OCI-LY3 (cell line): ENCODE measurements at regions not wholly inside any gene's neighbourhood (a gene's known extent, or its start where the extent isn't known, plus 50 kb on each side); places are given as distances from the start of the nearest gene placed in this dataset.

Experiments used
- H2AFZ ChIP-seq: fragments of 200-600, 300-600 bp; shearing (Covaris generic); 2 replicates; pipeline ENCODE4 v1.6.0; 2014; ENCODE audit warnings: antibody characterized with exemption, low read depth, low read length
- H3K27ac ChIP-seq: fragments of 200-600, 300-600 bp; sonication (generic); 2 replicates; pipeline ENCODE4 v1.5.1; 2014; ENCODE audit warnings: mild to moderate bottlenecking, low read length, moderate library complexity, mixed read lengths
- H3K27me3 ChIP-seq: fragments of 200-600, 300-600 bp; sonication (generic); 2 replicates; pipeline ENCODE4 v1.6.1; 2014; ENCODE audit warnings: low read depth, low read length, mixed read lengths
- H3K36me3 ChIP-seq: fragments of 200-600, 300-600 bp; sonication (generic); replicated peaks from 2 replicates; pipeline ENCODE3; 2014; ENCODE audit warnings: low read depth, low read length, mixed read lengths
- H3K4me1 ChIP-seq: fragments of 300-600, 200-600 bp; sonication (generic); 2 replicates; pipeline ENCODE4 v1.6.1; 2014; ENCODE audit warnings: low read length, mixed read lengths
- H3K4me2 ChIP-seq: fragments of 200-600, 300-600 bp; sonication (generic); 2 replicates; pipeline ENCODE4 v1.6.1; 2014; ENCODE audit warnings: low read length, mixed read lengths
- H3K4me3 ChIP-seq: fragments of 300-600, 200-600 bp; sonication (generic); 2 replicates; pipeline ENCODE4 v1.5.1; 2014; ENCODE audit warnings: antibody characterized with exemption, mild to moderate bottlenecking, low read length, moderate library complexity
- H3K79me2 ChIP-seq: fragments of 300-600, 200-600 bp; shearing (Covaris generic); 2 replicates; pipeline ENCODE4 v1.6.1; 2014; ENCODE audit warnings: mild to moderate bottlenecking, low read length, mixed read lengths
- H3K9ac ChIP-seq: fragments of 300-600, 200-600 bp; shearing (Covaris generic); 2 replicates; pipeline ENCODE4 v1.6.0; 2014; ENCODE audit warnings: mild to moderate bottlenecking, low read length, moderate library complexity
- H3K9me3 ChIP-seq: fragments of 200-600, 300-600 bp; shearing (Covaris generic); 2 replicates; pipeline ENCODE4 v1.6.1; 2014; ENCODE audit warnings: low read length, mixed read lengths; ENCODE audit not compliant: insufficient read depth
- H4K20me1 ChIP-seq: fragments of 200-600, 300-600 bp; sonication (generic); 2 replicates; pipeline ENCODE4 v1.6.1; 2016; ENCODE audit warnings: low read length, mixed read lengths; ENCODE audit not compliant: insufficient read depth
- CTCF ChIP-seq: fragments of 200-600, 300-600 bp; sonication (generic); IDR thresholded peaks from 2 replicates; pipeline ENCODE4 v1.5.1; 2014; ENCODE audit warnings: antibody characterized with exemption, low read length, low read depth
- EZH2phosphoT487 ChIP-seq: fragments of 200-600 bp; shearing (Covaris generic); IDR thresholded peaks from 2 replicates; pipeline ENCODE4 v1.6.1; 2018; ENCODE audit warnings: antibody characterized with exemption, mixed run types, low read depth

DNA sequence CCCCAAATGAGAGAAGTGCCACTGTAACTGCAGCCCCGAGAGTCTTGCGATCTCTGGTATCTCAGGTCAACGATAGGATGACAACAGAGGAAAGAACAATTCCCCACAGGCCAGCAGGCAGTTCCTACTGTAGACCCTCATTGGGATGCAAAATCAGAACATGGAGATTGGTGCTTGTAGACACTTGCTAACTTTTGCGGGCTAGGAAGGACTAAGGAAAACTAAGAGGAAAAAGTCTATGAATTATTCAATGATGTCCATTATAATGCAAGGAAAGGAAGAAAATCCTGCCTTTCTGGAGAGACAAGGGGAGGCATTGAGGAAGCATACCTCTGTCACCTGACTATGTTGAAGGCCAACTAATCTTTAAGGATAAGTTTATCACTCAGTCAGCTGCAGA lies 51.9 kb upstream of the CWC22 start:
- no peaks in the 10 kb centered on the region for H3K79me2 ChIP-seq
- no peak overlapping the region for H3K27ac ChIP-seq
- no peak overlapping the region for H3K4me2 ChIP-seq
- no peak overlapping the region for H3K4me3 ChIP-seq
- H3K9me3 ChIP-seq = no peaks in the 10 kb centered on the region
- H3K4me1 ChIP-seq = no peaks in the 10 kb centered on the region
- H3K27me3 ChIP-seq = no peaks in the 10 kb centered on the region
- TF ChIP-seq EZH2phosphoT487 (no peak), CTCF (no peak)
- no peak overlapping the region for H3K9ac ChIP-seq
- H2AFZ ChIP-seq = no peak overlapping the region
- H4K20me1 ChIP-seq = no peaks in the 10 kb centered on the region
- H3K36me3 ChIP-seq = no peaks in the 10 kb centered on the region

GRCh38 chr2:180057706-180058412 lies 50.8 kb upstream of the CWC22 start:
- H3K9me3 ChIP-seq = no peaks in the 10 kb centered on the region
- H4K20me1 ChIP-seq = no peaks in the 10 kb centered on the region
- H3K4me3 ChIP-seq = no peak overlapping the region
- no peak overlapping the region for H3K9ac ChIP-seq
- no peak overlapping the region for H3K4me2 ChIP-seq
- H3K27me3 ChIP-seq = no peaks in the 10 kb centered on the region
- no peak overlapping the region for H2AFZ ChIP-seq
- TF ChIP-seq EZH2phosphoT487 (no peak), CTCF (no peak)
- H3K79me2 ChIP-seq = no peaks in the 10 kb centered on the region
- no peak overlapping the region for H3K27ac ChIP-seq
- no peaks in the 10 kb centered on the region for H3K4me1 ChIP-seq
- no peaks in the 10 kb centered on the region for H3K36me3 ChIP-seq
